NCI-H146 (cell line): ENCODE measurements at regions not wholly inside any gene's neighbourhood (a gene's known extent, or its start where the extent isn't known, plus 50 kb on each side); places are given as distances from the start of the nearest gene placed in this dataset.

Experiments
- DNase-seq: peaks from one replicate; lab custom pipeline; 2025; lab: John Stamatoyannopoulos, UW

DNA sequence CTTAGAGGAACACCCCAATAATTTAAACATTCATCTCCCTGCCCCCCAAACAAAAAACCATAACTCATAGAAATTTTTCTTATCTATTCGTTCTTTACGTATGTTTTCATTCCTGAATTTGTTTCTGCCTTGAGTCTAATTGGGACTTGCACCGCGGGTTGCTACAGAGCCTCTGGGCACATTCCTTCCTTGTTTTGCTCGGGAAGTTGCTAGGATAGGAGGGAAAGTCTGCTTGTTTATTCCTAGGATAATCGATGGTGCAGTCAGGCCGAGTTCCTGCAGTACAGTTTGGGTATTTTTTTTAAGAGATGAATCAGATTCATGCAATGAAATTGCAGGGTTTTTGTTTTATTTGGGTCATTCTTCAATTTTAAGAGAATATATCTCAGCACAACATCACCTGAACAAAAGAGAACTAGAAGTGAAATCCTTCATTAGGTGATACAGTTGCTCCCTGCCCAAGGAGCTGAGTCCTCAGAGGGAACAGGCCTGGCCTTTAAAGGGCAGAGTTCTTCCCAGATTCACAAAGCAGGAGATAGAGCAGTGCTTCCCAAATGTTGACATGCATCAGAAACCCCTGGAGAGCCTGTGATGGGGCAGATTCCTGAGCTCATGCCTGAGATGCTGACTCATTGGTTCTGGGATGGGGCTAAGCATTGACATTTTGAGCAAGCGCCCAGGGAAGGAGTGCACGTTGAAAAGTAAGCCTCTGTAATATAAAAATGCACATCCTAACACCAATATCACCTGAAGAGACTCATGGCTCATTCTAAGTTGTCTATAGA, 114.9 kb upstream of the FAM9B start:
- no peak for DNase-seq

GRCh38 chrX:9149501-9150245, 115.7 kb upstream of the FAM9B start:
- DNase-seq: no peak

- no peak for DNase-seq
Measured at GRCh38 chrX:9151772-9152307, 117.9 kb upstream of the FAM9B start.

GRCh38 chrX:9153300-9153699, 119.4 kb upstream of the FAM9B start:
- DNase-seq: no peak

DNA sequence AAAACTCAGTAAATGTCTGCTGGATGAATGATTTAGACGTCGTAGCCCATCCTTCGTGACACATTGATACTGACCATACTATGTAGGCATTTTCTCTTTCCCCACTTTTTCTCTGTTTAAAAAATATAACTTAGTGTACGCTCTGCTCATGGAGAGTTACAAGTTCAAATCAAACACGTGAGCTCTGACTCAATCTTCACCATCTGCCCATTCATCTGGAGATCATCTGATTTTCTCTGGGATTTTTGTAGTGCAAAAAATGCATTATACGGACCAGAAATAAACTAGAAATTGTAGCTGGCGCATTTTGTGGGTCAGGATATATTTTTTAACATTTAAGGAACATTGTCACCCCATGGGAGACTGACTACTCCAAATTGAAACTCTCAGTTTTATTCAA, 124.7 kb upstream of the FAM9B start:
- no peak for DNase-seq

DNA sequence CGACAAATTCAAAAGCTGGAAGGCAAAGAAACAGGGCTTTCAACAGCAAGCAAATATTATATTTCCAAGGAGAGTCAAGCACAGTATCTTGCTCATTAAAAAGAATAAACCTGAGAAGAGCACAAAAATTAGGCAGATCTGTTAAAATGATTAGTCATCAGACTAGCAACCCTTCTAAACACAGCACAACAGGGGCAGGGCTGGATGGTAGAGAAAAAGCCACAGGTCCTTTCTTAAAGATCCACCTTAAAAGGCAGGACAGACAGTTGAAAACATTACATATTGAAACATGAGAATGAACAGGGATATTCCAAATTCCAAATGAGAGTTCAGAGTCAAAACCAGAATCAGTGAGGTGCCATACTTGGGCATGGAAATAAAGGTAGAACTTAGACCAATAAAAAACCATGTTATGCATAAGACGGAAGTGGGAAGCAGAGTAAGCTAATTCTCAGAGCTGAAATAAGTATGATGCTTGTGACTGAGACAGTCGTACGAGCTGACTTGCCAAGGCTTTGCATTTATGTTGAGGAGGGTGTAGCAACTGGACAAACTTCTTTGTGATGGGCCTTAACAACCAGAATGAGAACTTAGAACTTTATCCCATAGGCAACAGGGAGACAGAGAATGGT, 126.9 kb upstream of the FAM9B start:
- DNase-seq: no peak

GRCh38 chrX:9162698-9163097, 128.8 kb upstream of the FAM9B start:
- DNase-seq: no peak

DNA sequence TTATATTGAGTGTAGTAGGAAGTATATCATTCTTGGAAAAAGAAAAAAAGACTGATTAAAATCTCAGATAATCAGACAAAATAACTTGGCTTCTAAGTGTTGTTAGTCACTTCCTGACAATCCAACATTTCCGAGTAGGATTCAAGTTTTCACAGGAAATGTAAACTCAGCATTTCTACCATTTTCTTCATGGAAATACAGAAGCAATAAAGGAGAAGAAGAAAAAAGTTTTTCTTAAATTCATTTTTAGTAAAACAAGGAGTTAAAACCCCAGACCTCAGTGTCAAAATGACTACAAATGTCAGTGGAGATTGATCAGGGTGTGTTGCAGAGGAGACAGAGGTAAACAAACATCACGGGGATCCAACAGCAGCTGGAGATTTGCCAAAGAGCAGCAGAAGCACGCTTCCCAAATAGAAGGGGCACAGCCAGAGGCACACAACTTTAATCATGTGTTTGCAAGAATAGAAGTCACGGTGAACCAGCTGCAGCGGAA, 129.3 kb upstream of the FAM9B start:
- peak; percentile 57 for DNase-seq

GRCh38 chrX:9164086-9164485, 130.2 kb upstream of the FAM9B start:
- DNase-seq: no peak

DNA sequence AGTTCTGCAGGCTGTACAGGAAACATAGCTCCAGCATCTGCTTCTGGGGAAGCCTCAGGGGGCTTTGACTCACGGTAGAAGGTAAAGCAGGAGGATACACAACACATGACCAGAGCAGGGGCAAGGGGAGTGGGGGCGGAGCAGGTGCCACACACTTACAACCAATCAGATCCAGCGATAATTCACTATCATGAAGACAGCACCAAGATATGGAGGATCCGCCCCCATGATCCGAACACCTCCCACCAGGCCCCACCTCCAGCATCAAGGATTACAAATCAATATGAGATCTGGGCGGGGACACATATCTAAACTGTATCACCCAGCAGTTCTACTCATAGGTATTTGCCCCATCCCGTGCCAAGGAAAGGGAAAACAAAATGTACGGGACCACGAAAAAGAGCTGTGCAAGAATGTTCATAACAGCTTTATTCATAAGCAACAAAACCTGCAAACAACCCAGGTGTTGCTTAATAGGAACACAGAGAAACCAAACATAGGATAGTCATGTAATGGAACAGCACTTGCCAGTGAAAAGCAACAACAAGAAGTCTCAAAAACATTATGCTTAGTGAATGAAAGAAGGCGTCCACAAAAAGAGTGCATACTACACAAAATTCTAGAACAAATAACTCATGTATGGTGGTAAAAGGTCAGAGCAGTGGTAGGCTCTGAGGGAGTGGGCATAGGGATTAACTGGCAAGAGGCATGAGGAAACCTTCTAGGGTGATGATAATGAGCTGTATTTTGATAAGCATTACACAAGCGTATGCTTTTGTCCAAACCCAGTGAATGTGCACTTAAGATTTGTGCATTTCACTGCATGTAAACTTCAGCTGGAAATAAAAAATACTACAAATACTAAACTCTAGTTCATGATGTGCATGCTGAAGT, 130.9 kb upstream of the FAM9B start:
- DNase-seq: no peak

GRCh38 chrX:9166584-9166944, 132.6 kb upstream of the FAM9B start:
- DNase-seq: no peak

DNA sequence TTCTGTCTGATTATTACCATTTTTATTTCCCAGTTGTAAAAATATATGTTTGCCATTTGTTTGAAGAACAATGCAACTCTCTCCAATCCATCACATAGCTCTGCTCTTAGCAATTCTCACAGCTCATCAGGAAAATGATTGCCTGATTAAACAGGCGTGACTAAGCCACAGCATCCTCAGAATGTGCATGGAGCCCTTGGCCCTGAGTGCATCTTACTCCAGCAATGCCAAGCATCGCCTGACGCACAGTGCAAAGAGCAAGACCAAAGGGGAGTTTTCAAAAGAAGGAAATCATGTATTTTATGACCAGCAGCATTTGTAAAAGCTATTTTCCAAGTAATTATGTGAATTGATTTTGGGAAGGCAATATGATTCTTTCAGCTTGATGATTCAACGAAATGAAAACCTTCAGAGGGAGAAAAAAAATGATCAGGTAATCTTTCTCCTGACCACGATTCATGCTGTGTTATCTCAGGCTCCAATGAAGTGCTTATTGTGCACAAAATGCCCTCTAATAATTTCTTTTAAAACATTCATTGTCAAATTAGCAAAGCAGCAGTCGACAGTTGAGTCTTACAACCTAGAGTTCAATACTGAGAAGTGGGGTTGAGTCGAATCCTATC, 138.0 kb upstream of the FAM9B start:
- no peak for DNase-seq

DNA sequence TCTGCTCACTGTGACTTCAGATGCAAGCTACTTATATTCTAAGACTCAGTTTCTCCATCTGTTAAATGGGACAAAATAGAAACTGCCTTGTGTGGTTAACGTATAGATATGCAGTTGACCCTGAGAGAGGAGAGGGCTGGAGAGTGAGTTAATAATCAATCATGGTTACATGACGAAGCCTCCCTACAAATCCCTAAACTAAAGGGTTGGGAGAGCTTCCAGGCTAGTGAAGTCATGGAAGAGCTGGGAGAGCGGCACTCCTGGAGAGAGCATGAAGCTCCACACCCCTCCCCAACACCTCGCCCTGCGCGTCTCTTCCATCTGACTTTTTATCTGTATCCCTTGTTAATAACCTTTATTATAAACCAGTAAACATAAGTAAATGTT, 138.5 kb upstream of the FAM9B start:
- DNase-seq: no peak

DNA sequence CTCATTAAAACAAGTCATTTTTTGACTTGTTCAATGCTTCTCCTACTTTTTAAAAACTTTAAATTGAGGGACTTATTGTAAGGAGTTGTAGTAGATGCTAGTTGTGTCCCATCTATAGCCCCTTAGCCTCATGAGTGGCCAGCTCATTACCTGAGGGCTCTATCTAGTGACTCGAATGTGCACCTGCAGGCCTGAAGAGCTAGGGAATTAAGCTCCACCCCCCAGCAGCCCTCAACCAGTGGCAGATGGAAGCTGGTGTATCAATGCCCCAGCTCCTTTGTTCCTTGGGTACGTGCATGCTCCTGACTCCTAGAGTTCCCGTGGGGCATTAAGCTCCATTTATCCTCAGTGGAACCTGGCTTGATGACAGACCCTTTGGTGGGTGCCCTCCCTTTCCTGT, 146.7 kb upstream of the FAM9B start:
- DNase-seq: no peak

DNA sequence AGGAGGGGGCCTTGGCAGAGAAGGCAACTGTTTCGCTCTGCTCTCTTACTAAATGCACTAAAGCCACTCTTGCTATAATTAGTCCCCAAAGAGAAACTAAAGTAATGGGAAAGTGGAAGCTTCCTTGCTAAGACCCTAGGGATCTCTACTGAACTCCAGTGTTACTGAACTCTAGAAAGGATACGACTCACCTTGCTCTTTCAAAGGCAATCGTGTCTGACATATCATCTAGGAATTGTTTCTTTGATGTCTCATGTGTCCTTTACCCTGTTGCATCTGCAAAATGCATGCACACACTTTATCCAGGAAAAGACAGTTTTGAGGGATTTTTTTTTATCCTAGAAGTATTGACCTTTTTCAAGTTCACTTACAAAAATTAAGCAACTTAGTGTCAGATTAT, 148.1 kb upstream of the FAM9B start:
- DNase-seq: no peak

- no peak for DNase-seq
Measured at GRCh38 chrX:9183481-9183880, 149.6 kb upstream of the FAM9B start.

- no peak for DNase-seq
Measured at GRCh38 chrX:9184211-9184610, 150.3 kb upstream of the FAM9B start.

- no peak for DNase-seq
Measured at GRCh38 chrX:9188117-9188516, 154.2 kb upstream of the FAM9B start.

- DNase-seq: peak; percentile 42
Measured at GRCh38 chrX:9189286-9189685, 155.4 kb upstream of the FAM9B start.

GRCh38 chrX:9191392-9191791, 157.5 kb upstream of the FAM9B start:
- DNase-seq: no peak

- peak; percentile 24 for DNase-seq
Measured at GRCh38 chrX:9195199-9195880, 161.4 kb upstream of the FAM9B start.
